Uterus (tissue), 2 donors: ENCODE measurements at regions not wholly inside any gene's neighbourhood (a gene's known extent, or its start where the extent isn't known, plus 50 kb on each side); places are given as distances from the start of the nearest gene placed in this dataset.

Experiments
- CTCF ChIP-seq, 4 experiments: fragments of 200-600 bp in 2 of 4; fragments of 450-650 bp in 2 of 4; sonication (generic) in 2 of 4; IDR thresholded peaks; one replicate each; pipeline ENCODE4 v1.5.1; 2016 to 2019; ENCODE audit warnings: antibody characterized with exemption in 4 of 4, mild to moderate bottlenecking in 2 of 4, moderate library complexity in 1 of 4
- POLR2A ChIP-seq, 2 donors: fragments of 450-650 bp; IDR thresholded peaks; one replicate each; pipeline ENCODE4 v1.6.1; 2016; ENCODE audit warnings: antibody characterized with exemption in 2 of 2, mild to moderate bottlenecking in 1 of 2, moderate library complexity in 1 of 2

- TF ChIP-seq CTCF (IDR thresholded peaks at IDR 0.05), result no peak
- TF ChIP-seq POLR2A (IDR thresholded peaks at IDR 0.05), result no peak
These were observed 397.6 kb upstream of the HS6ST1 start for GRCh38 chr2:128716299-128716721.
